ENCODE measurements at regions not wholly inside any gene's neighbourhood (a gene's known extent, or its start where the extent isn't known, plus 50 kb on each side); places are given as distances from the start of the nearest gene placed in this dataset.

DNA sequence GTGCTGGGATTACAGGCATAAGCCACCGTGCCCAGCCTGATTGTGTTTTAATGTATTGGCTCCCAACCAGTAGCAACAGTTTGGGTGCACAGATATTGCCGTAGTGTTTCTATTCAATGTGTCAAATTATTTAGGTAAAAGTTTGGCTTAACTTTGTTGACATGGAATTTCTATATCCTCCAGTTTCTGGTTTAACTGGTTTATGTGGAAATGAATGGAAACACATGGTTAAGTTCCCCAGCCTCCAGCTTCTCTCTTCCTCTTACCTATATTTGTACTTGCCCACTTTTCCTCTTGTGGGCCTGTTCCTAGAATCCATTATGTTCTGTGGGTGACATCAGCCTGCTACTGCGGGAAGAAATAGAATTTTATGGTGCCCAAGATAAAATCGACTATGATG, 53.9 kb upstream of the ESR1 start:
- no peaks in the 10 kb centered on the region for H3K36me3 ChIP-seq (ENCODE audit: control insufficient read depth, insufficient read depth, low read length)
- H3K4me1 ChIP-seq (ENCODE audit: control insufficient read depth, insufficient read depth, low read length) = peaks cover 2% of the 10 kb centered on the region
- no peak overlapping the region for H3K27ac ChIP-seq (ENCODE audit: low read length)
- H3K4me3 ChIP-seq (ENCODE audit: low read length) = no peak overlapping the region
- no CpG with 5 or more reads among the region's 4 CpGs for WGBS (ENCODE audit: insufficient coverage)
- no peak for DNase-seq
- no peaks in the 10 kb centered on the region for H3K9me3 ChIP-seq (replicated peaks; ENCODE audit: control insufficient read depth, low read depth, low read length)
- no peaks in the 10 kb centered on the region for H3K27me3 ChIP-seq (ENCODE audit: control insufficient read depth, insufficient read depth, low read length)

DNA sequence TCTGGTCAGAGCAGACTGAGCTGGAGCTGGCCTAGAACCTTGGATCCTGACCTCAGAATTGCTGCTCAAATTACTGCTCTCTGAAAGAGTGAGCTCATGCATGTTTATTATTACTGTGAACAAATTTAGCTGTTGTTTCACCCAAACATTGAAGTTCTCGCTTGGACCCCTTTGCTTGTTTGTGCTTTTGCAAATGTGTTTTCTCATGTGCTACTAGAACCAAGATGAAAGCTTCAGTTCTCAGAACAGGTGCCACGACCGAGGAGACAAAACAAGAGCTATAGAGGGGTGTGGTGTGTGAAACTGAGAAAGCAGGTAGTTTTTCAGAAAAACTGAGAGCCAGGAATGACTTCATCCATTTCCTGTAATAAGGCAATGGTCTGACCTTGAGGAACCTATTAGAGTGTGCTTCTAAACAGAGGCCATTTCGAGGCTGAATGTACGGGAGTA, 50.0 kb upstream of the ESR1 start:
- 74% methylated on average over 5 of the region's 5 CpGs for WGBS (ENCODE audit: insufficient coverage)
- Histone ChIP-seq H3K27ac (ENCODE audit: low read length) (no peak overlapping the region), H3K4me3 (ENCODE audit: low read length) (no peak overlapping the region), H3K36me3 (ENCODE audit: control insufficient read depth, insufficient read depth, low read length) (no peaks in the 10 kb centered on the region), H3K9me3 (replicated peaks; ENCODE audit: control insufficient read depth, low read depth, low read length) (no peaks in the 10 kb centered on the region), H3K4me1 (ENCODE audit: control insufficient read depth, insufficient read depth, low read length) (no peaks in the 10 kb centered on the region), H3K27me3 (ENCODE audit: control insufficient read depth, insufficient read depth, low read length) (no peaks in the 10 kb centered on the region)
- DNase-seq = no peak
